BE2C (cell line): ENCODE measurements at regions not wholly inside any gene's neighbourhood (a gene's known extent, or its start where the extent isn't known, plus 50 kb on each side); places are given as distances from the start of the nearest gene placed in this dataset.

Experiments used
- DNase-seq: peaks from one replicate; pipeline ENCODE4 v3.0.0-alpha.2; 2020
- H3K27me3 ChIP-seq: fragments of 250-450 bp; sonication (Bioruptor Pico); 2 replicates; pipeline ENCODE4 v1.5.1; 2020; ENCODE audit warnings: mild to moderate bottlenecking
- H3K36me3 ChIP-seq: fragments of 250-450 bp; sonication (Bioruptor Pico); 2 replicates; pipeline ENCODE4 v1.5.1; 2020; ENCODE audit warnings: mild to moderate bottlenecking
- H3K4me1 ChIP-seq: fragments of 250-450 bp; sonication (Bioruptor Pico); 2 replicates; pipeline ENCODE4 v1.5.1; 2020
- H3K4me3 ChIP-seq: 2 replicates; pipeline ENCODE4 v1.5.1; 2011; ENCODE audit warnings: low read depth, low read length
- H3K9me3 ChIP-seq: fragments of 250-450 bp; sonication (Bioruptor Pico); 2 replicates; pipeline ENCODE4 v1.5.1; 2020
- CTCF ChIP-seq: IDR thresholded peaks from 2 replicates; pipeline ENCODE4 v1.5.1; 2012; ENCODE audit warnings: mild to moderate bottlenecking, low read depth, low read length

DNA sequence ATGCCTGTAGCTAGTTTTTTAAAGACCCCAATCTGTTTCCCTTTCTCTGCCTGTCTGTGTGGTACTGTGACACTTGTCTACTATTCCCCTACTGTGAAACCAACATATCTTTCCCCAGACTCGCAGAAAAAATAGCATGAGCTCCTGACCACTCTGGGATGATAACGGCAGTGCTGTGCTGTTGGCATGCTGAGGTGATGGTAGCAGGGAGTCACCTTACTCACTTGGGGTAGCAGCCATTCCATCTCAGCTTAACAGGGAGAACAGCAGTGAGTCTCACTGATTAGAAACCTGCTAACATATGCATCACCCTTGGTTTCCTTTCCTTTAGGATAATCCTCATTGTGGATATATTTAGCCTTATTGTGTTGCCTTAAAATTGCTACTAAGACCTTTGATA is 469.6 kb upstream of the FZD8 start:
- H3K9me3 ChIP-seq, result no peaks in the 10 kb centered on the region
- DNase-seq, result no peak
- H3K27me3 ChIP-seq, result no peaks in the 10 kb centered on the region
- H3K36me3 ChIP-seq, result no peaks in the 10 kb centered on the region
- H3K4me1 ChIP-seq, result no peaks in the 10 kb centered on the region
- TF ChIP-seq CTCF, result no peak
- no peak overlapping the region for H3K4me3 ChIP-seq

- no peaks in the 10 kb centered on the region for H3K27me3 ChIP-seq
- no peaks in the 10 kb centered on the region for H3K4me1 ChIP-seq
- TF ChIP-seq CTCF, result no peak
- no peaks in the 10 kb centered on the region for H3K36me3 ChIP-seq
- H3K9me3 ChIP-seq, result no peaks in the 10 kb centered on the region
- H3K4me3 ChIP-seq, result no peak overlapping the region
- no peak for DNase-seq
Observed at GRCh38 chr10:36110097-36110496, 468.0 kb upstream of the FZD8 start.

DNA sequence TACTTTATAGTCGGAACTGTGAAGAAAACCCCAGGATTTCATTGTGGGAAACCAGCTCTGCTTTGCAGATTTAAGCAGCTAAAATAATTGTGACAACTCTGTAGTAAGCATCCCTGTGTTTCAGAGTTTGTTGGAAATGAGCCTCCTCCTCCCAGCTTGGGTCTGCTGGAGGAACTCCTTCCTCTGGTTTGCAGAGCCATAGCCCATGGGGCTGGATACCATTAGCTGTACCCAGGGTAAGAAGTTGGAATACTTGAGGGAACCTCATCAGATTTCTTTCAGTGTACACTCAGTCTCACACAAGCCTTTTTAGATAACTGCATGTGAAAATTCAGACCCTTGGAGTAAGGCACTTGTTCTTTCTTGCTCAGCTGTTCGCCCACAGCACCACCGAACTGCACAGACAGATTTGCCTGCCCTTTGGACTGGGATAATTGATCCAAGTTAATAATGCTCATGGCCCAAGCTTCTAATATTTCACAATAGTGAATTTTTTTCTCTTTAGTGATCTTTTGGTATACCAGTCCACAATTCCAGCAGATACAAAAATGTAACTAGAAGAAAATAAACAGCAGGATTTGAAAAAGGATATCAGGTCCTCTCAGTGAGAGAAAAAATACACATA is 467.4 kb upstream of the FZD8 start:
- DNase-seq, result no peak
- Histone ChIP-seq H3K4me3 (no peak overlapping the region), H3K4me1 (no peaks in the 10 kb centered on the region), H3K27me3 (no peaks in the 10 kb centered on the region), H3K9me3 (no peaks in the 10 kb centered on the region), H3K36me3 (no peaks in the 10 kb centered on the region)
- TF ChIP-seq CTCF, result no peak

DNA sequence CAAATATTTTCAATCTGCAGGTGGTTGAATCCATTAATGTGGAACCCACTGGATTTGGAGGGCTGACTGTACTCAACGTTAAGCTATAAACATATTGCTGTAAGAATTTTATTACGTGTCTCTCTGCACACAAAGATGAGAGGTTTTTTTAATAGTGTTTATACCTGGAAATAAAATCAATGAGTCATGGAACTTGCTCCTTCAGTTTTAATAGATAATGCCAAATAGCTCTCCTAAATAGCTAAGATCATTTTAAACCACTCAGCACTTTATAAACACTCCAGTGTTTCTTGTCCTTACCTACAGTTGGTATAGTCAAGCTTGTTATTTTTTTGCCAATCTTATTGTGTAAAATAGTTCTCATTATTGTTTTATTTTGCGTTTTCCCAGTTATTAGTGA is 455.6 kb upstream of the FZD8 start:
- TF ChIP-seq CTCF, result no peak
- H3K36me3 ChIP-seq, result no peaks in the 10 kb centered on the region
- H3K4me1 ChIP-seq, result no peaks in the 10 kb centered on the region
- no peak for DNase-seq
- no peaks in the 10 kb centered on the region for H3K9me3 ChIP-seq
- no peaks in the 10 kb centered on the region for H3K27me3 ChIP-seq
- H3K4me3 ChIP-seq, result no peak overlapping the region

GRCh38 chr10:36096576-36096975 is 454.5 kb upstream of the FZD8 start:
- no peak for TF ChIP-seq CTCF
- Histone ChIP-seq H3K27me3 (no peaks in the 10 kb centered on the region), H3K36me3 (no peaks in the 10 kb centered on the region), H3K4me1 (no peaks in the 10 kb centered on the region), H3K9me3 (no peaks in the 10 kb centered on the region), H3K4me3 (no peak overlapping the region)
- no peak for DNase-seq

GRCh38 chr10:36094096-36094495 is 452.0 kb upstream of the FZD8 start:
- H3K4me3 ChIP-seq, result no peak overlapping the region
- TF ChIP-seq CTCF, result no peak
- H3K27me3 ChIP-seq, result no peaks in the 10 kb centered on the region
- DNase-seq, result no peak
- H3K4me1 ChIP-seq, result no peaks in the 10 kb centered on the region
- H3K36me3 ChIP-seq, result no peaks in the 10 kb centered on the region
- H3K9me3 ChIP-seq, result no peaks in the 10 kb centered on the region
